Glutamatergic neuron (in vitro differentiated cells): ENCODE measurements at regions not wholly inside any gene's neighbourhood (a gene's known extent, or its start where the extent isn't known, plus 50 kb on each side); places are given as distances from the start of the nearest gene placed in this dataset.

ENCODE experiments used
- DNase-seq: peaks from one replicate; pipeline ENCODE4 v3.0.0; 2022
- H3K27ac Mint-ChIP-seq: one replicate; pipeline ENCODE4 v1.8.0; 2020; ENCODE audit warnings: mild to moderate bottlenecking, mixed read lengths, inconsistent platforms; ENCODE audit not compliant: unreplicated experiment
- H3K27me3 Mint-ChIP-seq: one replicate; pipeline ENCODE4 v1.8.0; 2020; ENCODE audit warnings: mild to moderate bottlenecking, moderate library complexity, mixed read lengths, inconsistent platforms; ENCODE audit not compliant: unreplicated experiment
- H3K36me3 Mint-ChIP-seq: one replicate; pipeline ENCODE4 v1.8.0; 2020; ENCODE audit warnings: mild to moderate bottlenecking, mixed read lengths, inconsistent platforms; ENCODE audit not compliant: unreplicated experiment
- H3K4me1 Mint-ChIP-seq: one replicate; pipeline ENCODE4 v1.8.0; 2020; ENCODE audit warnings: mild to moderate bottlenecking, low read depth, mixed read lengths, inconsistent platforms; ENCODE audit not compliant: unreplicated experiment
- H3K4me3 Mint-ChIP-seq: one replicate; pipeline ENCODE4 v1.8.0; 2020; ENCODE audit warnings: mild to moderate bottlenecking, mixed read lengths, inconsistent platforms; ENCODE audit not compliant: unreplicated experiment
- H3K9me3 Mint-ChIP-seq: one replicate; pipeline ENCODE4 v1.8.0; 2020; ENCODE audit warnings: mild to moderate bottlenecking, moderate library complexity, mixed read lengths, inconsistent platforms; ENCODE audit not compliant: unreplicated experiment
- CTCF ChIP-seq: fragments of 200-600 bp; sonication (generic); IDR thresholded peaks from one replicate; pipeline ENCODE4 v1.5.0; 2021; ENCODE audit not compliant: partially characterized antibody, unreplicated experiment

- Mint-ChIP-seq H3K4me1 (no peaks in the 10 kb centered on the region), H3K9me3 (peaks cover 2% of the 10 kb centered on the region), H3K36me3 (no peaks in the 10 kb centered on the region), H3K27ac (no peak overlapping the region), H3K27me3 (no peaks in the 10 kb centered on the region), H3K4me3 (no peak overlapping the region)
- no peak for DNase-seq
- no peak for TF ChIP-seq CTCF
Observed at GRCh38 chr11:130601141-130601540, 152.7 kb downstream of the ADAMTS15 start.

DNA sequence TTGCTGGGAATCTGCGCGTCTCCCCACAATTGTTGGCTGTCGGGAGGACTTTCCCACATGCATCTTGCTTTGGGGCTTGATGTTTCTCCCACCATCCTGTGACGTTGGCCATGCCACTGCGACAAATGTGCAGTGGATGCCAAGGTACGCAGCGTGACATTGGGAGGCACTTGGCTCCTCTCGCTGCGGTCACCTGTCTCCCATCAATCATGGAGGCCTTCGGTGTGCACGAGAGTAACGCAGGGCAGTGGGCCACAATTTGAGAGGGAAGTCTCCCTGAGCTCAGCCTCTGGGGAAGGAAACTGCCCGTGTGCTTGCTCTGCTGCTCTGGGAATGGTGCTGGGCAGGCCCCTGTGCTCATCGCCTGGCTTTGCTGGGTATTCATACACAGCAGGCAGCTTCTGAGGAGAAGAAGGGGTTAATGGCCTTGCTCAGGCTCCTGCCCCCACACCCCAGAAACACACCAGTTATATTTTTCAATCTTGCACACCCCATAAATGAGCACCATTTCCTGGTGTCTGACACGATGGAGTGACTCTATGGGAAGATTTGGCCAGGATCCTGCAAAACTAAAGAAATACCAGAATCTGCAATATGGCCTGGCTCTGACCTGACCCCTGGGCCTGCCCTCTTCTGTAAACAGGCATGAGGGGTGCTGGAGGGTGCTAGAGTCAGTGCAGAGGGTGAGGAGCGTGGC lies 153.5 kb downstream of the ADAMTS15 start:
- Mint-ChIP-seq H3K9me3 (peaks cover 2% of the 10 kb centered on the region), H3K4me3 (no peak overlapping the region), H3K4me1 (no peaks in the 10 kb centered on the region), H3K36me3 (no peaks in the 10 kb centered on the region), H3K27ac (no peak overlapping the region), H3K27me3 (no peaks in the 10 kb centered on the region)
- TF ChIP-seq CTCF = no peak
- no peak for DNase-seq

GRCh38 chr11:130602641-130603334 lies 154.3 kb downstream of the ADAMTS15 start:
- Mint-ChIP-seq H3K4me3 (no peak overlapping the region), H3K27ac (no peak overlapping the region), H3K27me3 (no peaks in the 10 kb centered on the region), H3K9me3 (peaks cover 2% of the 10 kb centered on the region), H3K36me3 (no peaks in the 10 kb centered on the region), H3K4me1 (no peaks in the 10 kb centered on the region)
- no peak for TF ChIP-seq CTCF
- no peak for DNase-seq

DNA sequence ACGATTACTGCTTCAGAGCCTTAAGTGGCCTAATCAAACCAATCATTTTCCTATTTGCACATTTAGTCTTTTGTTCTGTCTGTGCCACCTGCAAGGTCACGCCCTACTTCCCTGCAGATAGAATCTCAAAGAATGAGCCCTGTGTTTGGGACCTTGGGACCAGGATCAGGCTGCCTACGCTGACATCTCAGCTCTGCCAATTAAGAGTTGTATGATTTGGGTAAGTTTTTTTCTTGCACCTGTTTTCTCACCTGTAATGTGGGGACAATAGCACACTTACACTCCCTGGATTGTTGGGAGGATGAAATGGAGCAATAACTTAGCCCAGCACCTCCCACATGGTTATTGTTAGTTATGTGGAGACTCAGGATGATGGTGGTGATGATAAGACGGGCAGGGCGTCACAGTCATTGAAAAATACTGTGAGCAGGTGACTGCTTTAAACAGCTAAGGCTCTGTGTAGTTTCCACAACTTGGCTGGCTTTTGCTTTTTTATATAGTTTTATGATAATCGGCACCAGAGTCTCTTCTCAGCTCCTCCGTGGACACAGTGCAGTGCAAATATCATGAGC lies 155.0 kb downstream of the ADAMTS15 start:
- H3K4me3 Mint-ChIP-seq = no peak overlapping the region
- no peaks in the 10 kb centered on the region for H3K36me3 Mint-ChIP-seq
- no peak overlapping the region for H3K27ac Mint-ChIP-seq
- no peaks in the 10 kb centered on the region for H3K27me3 Mint-ChIP-seq
- DNase-seq = no peak
- H3K4me1 Mint-ChIP-seq = no peaks in the 10 kb centered on the region
- TF ChIP-seq CTCF = no peak
- peaks cover 2% of the 10 kb centered on the region for H3K9me3 Mint-ChIP-seq

- Mint-ChIP-seq H3K9me3 (peaks cover 2% of the 10 kb centered on the region), H3K36me3 (no peaks in the 10 kb centered on the region), H3K4me3 (no peak overlapping the region), H3K27ac (no peak overlapping the region), H3K4me1 (no peaks in the 10 kb centered on the region), H3K27me3 (no peaks in the 10 kb centered on the region)
- no peak for TF ChIP-seq CTCF
- no peak for DNase-seq
Observed at GRCh38 chr11:130604606-130605005, 156.2 kb downstream of the ADAMTS15 start.
